Keratinocyte (primary cell): ENCODE measurements at regions not wholly inside any gene's neighbourhood (a gene's known extent, or its start where the extent isn't known, plus 50 kb on each side); places are given as distances from the start of the nearest gene placed in this dataset.
A peak's percentile ranks its signal among the peaks of the same experiment; 100 is the strongest.

Experiments used
- DNase-seq: peaks from one replicate; pipeline ENCODE4 v3.0.0-alpha.2; 2011; ENCODE audit warnings: low read depth, missing footprints, low spot score
- FAIRE-seq: peaks from 2 replicates; lab custom pipeline; 2011; peaks lifted over from hg19 to GRCh38; lab: Jason Lieb, UNC
- H2AFZ ChIP-seq: 2 replicates; pipeline ENCODE4 v1.6.0; 2012; ENCODE audit warnings: low read length, control low read depth, inconsistent platforms; ENCODE audit not compliant: control insufficient read depth
- H3K27ac ChIP-seq: 2 replicates; pipeline ENCODE4 v1.5.1; 2011; ENCODE audit warnings: low read length; ENCODE audit not compliant: control insufficient read depth, insufficient read depth
- H3K27me3 ChIP-seq: 3 replicates; pipeline ENCODE4 v1.6.0; 2011; ENCODE audit warnings: low read length; ENCODE audit not compliant: control insufficient read depth, insufficient read depth; ENCODE audit errors: extremely low read depth
- H3K36me3 ChIP-seq, 2 experiments: 2 replicates in 1 of 2; 3 replicates in 1 of 2; pipeline ENCODE4 v1.5.1; 2011; ENCODE audit warnings: low read length in 2 of 2, mild to moderate bottlenecking in 1 of 2; ENCODE audit not compliant: control insufficient read depth in 2 of 2, insufficient read depth in 2 of 2; ENCODE audit errors: extremely low read depth in 1 of 2
- H3K4me1 ChIP-seq: 3 replicates; pipeline ENCODE4 v1.5.1; 2011; ENCODE audit warnings: low read length; ENCODE audit not compliant: control insufficient read depth, insufficient read depth; ENCODE audit errors: extremely low read depth
- H3K4me2 ChIP-seq: 3 replicates; pipeline ENCODE4 v1.6.0; 2011; ENCODE audit warnings: low read depth, low read length; ENCODE audit not compliant: control insufficient read depth, insufficient read depth; ENCODE audit errors: extremely low read depth
- H3K4me3 ChIP-seq, 3 experiments: fragments of 200-600 bp in 1 of 3; sonication (generic) in 1 of 3; 2 replicates in 2 of 3; 3 replicates in 1 of 3; pipeline ENCODE4 v1.5.1; 2011 to 2016; ENCODE audit warnings: low read length in 3 of 3, mild to moderate bottlenecking in 3 of 3, control low read depth in 2 of 3, inconsistent platforms in 1 of 3, low read depth in 1 of 3, mixed read lengths in 1 of 3, mixed run types in 1 of 3, moderate library complexity in 1 of 3; ENCODE audit not compliant: control insufficient read depth in 2 of 3, insufficient read depth in 2 of 3; ENCODE audit errors: extremely low read depth in 1 of 3
- H3K79me2 ChIP-seq: 2 replicates; pipeline ENCODE4 v1.6.0; 2012; ENCODE audit warnings: low read length; ENCODE audit not compliant: control insufficient read depth, insufficient read depth
- H3K9ac ChIP-seq: 3 replicates; pipeline ENCODE4 v1.6.0; 2011; ENCODE audit warnings: low read length; ENCODE audit not compliant: control insufficient read depth, insufficient read depth; ENCODE audit errors: extremely low read depth
- H3K9me1 ChIP-seq: 3 replicates; pipeline ENCODE4 v1.6.0; 2011; ENCODE audit warnings: low read length; ENCODE audit not compliant: control insufficient read depth, insufficient read depth; ENCODE audit errors: extremely low read depth
- H3K9me3 ChIP-seq: 2 replicates; pipeline ENCODE4 v1.5.1; 2012; ENCODE audit warnings: low read depth, low read length; ENCODE audit not compliant: control insufficient read depth
- H4K20me1 ChIP-seq: 3 replicates; pipeline ENCODE4 v1.6.0; 2011; ENCODE audit warnings: low read length; ENCODE audit not compliant: control insufficient read depth, insufficient read depth; ENCODE audit errors: extremely low read depth
- EZH2 ChIP-seq: IDR thresholded peaks from one replicate; pipeline ENCODE4 v1.6.1; 2012; ENCODE audit warnings: inconsistent platforms, mild to moderate bottlenecking, low read length, moderate library complexity
- dilution Hi-C: fragments of 300-500 bp; cut with MboI; formaldehyde crosslinking; loops from one replicate; pipeline ENCODE4 v1.7.0; 2020; ENCODE audit warnings: low sequenced_read_pairs; ENCODE audit not compliant: extremely low pct_ligation_motif_present
- TF ChIP-seq, protein P1 (sequence below), 3 experiments: IDR thresholded peaks in 1 of 3; conservative IDR thresholded peaks in 1 of 3; optimal IDR thresholded peaks in 1 of 3; 2 replicates in 2 of 3; 3 replicates in 1 of 3; pipeline versions ENCODE3 to v1.5.1; 2011; ENCODE audit warnings: low read length in 3 of 3, mild to moderate bottlenecking in 3 of 3, moderate library complexity in 2 of 3, control low read depth in 1 of 3, inconsistent platforms in 1 of 3; ENCODE audit not compliant: insufficient read depth in 2 of 3; ENCODE audit errors: extremely low read depth in 1 of 3

DNA sequence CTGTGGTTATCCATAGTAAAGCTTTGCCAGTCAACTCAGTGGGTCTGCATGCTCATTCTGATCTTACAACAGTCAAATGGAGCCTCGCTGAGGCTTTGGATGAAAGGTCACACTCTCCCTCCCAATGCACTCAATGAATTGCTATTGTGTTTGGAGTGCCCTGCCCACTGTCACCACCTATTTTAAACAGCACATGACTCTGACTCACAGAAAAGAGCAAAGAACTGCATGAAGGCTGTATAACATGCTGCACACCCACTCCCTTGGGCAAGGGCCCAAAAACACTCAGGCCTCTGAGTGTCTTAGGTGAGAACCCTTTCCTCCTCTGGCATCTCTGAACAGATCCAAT, 118.7 kb upstream of the CCDC112 start:
- H3K4me1 ChIP-seq = peaks cover 23% of the 10 kb centered on the region
- no peak overlapping the region for H3K27ac ChIP-seq
- H3K4me3 ChIP-seq = no peak overlapping the region
- peak; percentile 17 for FAIRE-seq
- peak; percentile 38 for DNase-seq
- H3K9me3 ChIP-seq = no peaks in the 10 kb centered on the region
- no peaks in the 10 kb centered on the region for H3K27me3 ChIP-seq
- H3K4me2 ChIP-seq = no peak overlapping the region
- no peak overlapping the region for H3K9ac ChIP-seq
- H4K20me1 ChIP-seq = no peaks in the 10 kb centered on the region
- H3K36me3 ChIP-seq = no peaks in the 10 kb centered on the region
- H2AFZ ChIP-seq = no peak overlapping the region
- dilution Hi-C loops = no loop called here
- H3K79me2 ChIP-seq = no peaks in the 10 kb centered on the region
- TF ChIP-seq, protein P1, sequence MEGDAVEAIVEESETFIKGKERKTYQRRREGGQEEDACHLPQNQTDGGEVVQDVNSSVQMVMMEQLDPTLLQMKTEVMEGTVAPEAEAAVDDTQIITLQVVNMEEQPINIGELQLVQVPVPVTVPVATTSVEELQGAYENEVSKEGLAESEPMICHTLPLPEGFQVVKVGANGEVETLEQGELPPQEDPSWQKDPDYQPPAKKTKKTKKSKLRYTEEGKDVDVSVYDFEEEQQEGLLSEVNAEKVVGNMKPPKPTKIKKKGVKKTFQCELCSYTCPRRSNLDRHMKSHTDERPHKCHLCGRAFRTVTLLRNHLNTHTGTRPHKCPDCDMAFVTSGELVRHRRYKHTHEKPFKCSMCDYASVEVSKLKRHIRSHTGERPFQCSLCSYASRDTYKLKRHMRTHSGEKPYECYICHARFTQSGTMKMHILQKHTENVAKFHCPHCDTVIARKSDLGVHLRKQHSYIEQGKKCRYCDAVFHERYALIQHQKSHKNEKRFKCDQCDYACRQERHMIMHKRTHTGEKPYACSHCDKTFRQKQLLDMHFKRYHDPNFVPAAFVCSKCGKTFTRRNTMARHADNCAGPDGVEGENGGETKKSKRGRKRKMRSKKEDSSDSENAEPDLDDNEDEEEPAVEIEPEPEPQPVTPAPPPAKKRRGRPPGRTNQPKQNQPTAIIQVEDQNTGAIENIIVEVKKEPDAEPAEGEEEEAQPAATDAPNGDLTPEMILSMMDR (optimal IDR thresholded peaks at IDR 0.05 in 1 of 3, IDR thresholded peaks at IDR 0.05 in 1 of 3, conservative IDR thresholded peaks at IDR 0.05 in 1 of 3; ENCODE audit: extremely low read depth in 1 of 3, insufficient read depth in 2 of 3, low read length in 3 of 3) = no peak
- no peak for TF ChIP-seq EZH2
- no peaks in the 10 kb centered on the region for H3K9me1 ChIP-seq

GRCh38 chr5:115414406-115415142, 118.1 kb upstream of the CCDC112 start:
- TF ChIP-seq EZH2 = no peak
- TF ChIP-seq, protein P1 (optimal IDR thresholded peaks at IDR 0.05 in 1 of 3, IDR thresholded peaks at IDR 0.05 in 1 of 3, conservative IDR thresholded peaks at IDR 0.05 in 1 of 3; ENCODE audit: extremely low read depth in 1 of 3, insufficient read depth in 2 of 3, low read length in 3 of 3) = no peak
- Histone ChIP-seq H3K27ac (no peak overlapping the region), H3K36me3 (no peaks in the 10 kb centered on the region), H3K79me2 (no peaks in the 10 kb centered on the region), H3K4me3 (no peak overlapping the region), H3K9ac (no peak overlapping the region), H3K27me3 (no peaks in the 10 kb centered on the region), H3K9me1 (no peaks in the 10 kb centered on the region), H2AFZ (no peak overlapping the region), H3K9me3 (no peaks in the 10 kb centered on the region), H3K4me1 (peaks cover 18% of the 10 kb centered on the region), H4K20me1 (no peaks in the 10 kb centered on the region), H3K4me2 (no peak overlapping the region)
- dilution Hi-C loops = no loop called here
- DNase-seq (peak; percentile 45), FAIRE-seq (no peak)
